CD4-positive, alpha-beta T cell (primary cell): ENCODE measurements at regions not wholly inside any gene's neighbourhood (a gene's known extent, or its start where the extent isn't known, plus 50 kb on each side); places are given as distances from the start of the nearest gene placed in this dataset.

ENCODE experiments used
- ATAC-seq: fragments of 200-7000 bp; cut with Tn5 transposase; one replicate; pipeline ENCODE4 v1.10.0; 2022; ENCODE audit warnings: mild to moderate bottlenecking; ENCODE audit not compliant: poor library complexity
- CTCF ChIA-PET: fragments of 350-600 bp; sonication (Branson Sonifier 250); formaldehyde crosslinking; loops from one replicate; lab custom pipeline; 2021; ENCODE audit warnings: antibody characterized with exemption, inconsistent platforms; lab: Charles Lee
- POLR2A ChIA-PET: fragments of 350-600 bp; sonication (Branson Sonifier 250); formaldehyde crosslinking; loops from one replicate; lab custom pipeline; 2021; ENCODE audit warnings: antibody characterized with exemption, inconsistent platforms; lab: Charles Lee
- DNase-seq, 14 experiments: peaks; one replicate each; pipeline ENCODE4 v3.0.0-alpha.2; 2013 to 2020; ENCODE audit warnings: mixed read lengths in 2 of 14
- H3K27ac ChIP-seq, 2 donors: one replicate each; pipeline versions ENCODE4 v1.5.1 to v1.7.0; 2013; ENCODE audit warnings: low read length in 2 of 2, low read depth in 1 of 2, mild to moderate bottlenecking in 1 of 2
- H3K27me3 ChIP-seq, 2 experiments: 1 replicate in 1 of 2; 2 replicates in 1 of 2; pipeline versions ENCODE4 v1.6.1 to v1.7.0; 2013; ENCODE audit warnings: low read length in 2 of 2, control low read depth in 1 of 2, mild to moderate bottlenecking in 1 of 2, moderate library complexity in 1 of 2; ENCODE audit not compliant: insufficient read depth in 2 of 2, control insufficient read depth in 1 of 2
- H3K36me3 ChIP-seq: one replicate; pipeline ENCODE4 v1.6.1; 2013; ENCODE audit warnings: low read length, control low read depth; ENCODE audit not compliant: insufficient read depth
- H3K4me1 ChIP-seq: one replicate; pipeline ENCODE4 v1.6.1; 2013; ENCODE audit warnings: low read length, control low read depth; ENCODE audit not compliant: insufficient read depth
- H3K4me3 ChIP-seq: one replicate; pipeline ENCODE4 v1.5.1; 2013; ENCODE audit warnings: mild to moderate bottlenecking, low read length, moderate library complexity
- H3K9me3 ChIP-seq, 2 experiments: 1 replicate in 1 of 2; 2 replicates in 1 of 2; pipeline versions ENCODE4 v1.6.1 to v1.7.0; 2013; ENCODE audit warnings: low read length in 2 of 2, mild to moderate bottlenecking in 2 of 2, control low read depth in 1 of 2, moderate library complexity in 1 of 2; ENCODE audit not compliant: control insufficient read depth in 1 of 2, insufficient read depth in 1 of 2
- H3K27ac Mint-ChIP-seq: one replicate; pipeline ENCODE4 v1.8.0; 2020; ENCODE audit warnings: mixed read lengths
- H3K27me3 Mint-ChIP-seq: one replicate; pipeline ENCODE4 v1.8.0; 2021; ENCODE audit warnings: mixed read lengths
- H3K36me3 Mint-ChIP-seq: one replicate; pipeline ENCODE4 v1.8.0; 2021; ENCODE audit warnings: low read depth, mixed read lengths
- H3K4me1 Mint-ChIP-seq: one replicate; pipeline ENCODE4 v1.8.0; 2021; ENCODE audit warnings: low read depth, mixed read lengths
- H3K4me3 Mint-ChIP-seq: one replicate; pipeline ENCODE4 v1.8.0; 2020; ENCODE audit warnings: mild to moderate bottlenecking, mixed read lengths
- H3K9me3 Mint-ChIP-seq: one replicate; pipeline ENCODE4 v1.8.0; 2020; ENCODE audit warnings: mixed read lengths
- CTCF ChIP-seq: fragments of 200-600 bp; IDR thresholded peaks from one replicate; pipeline ENCODE4 v1.8.0; 2022; ENCODE audit warnings: antibody characterized with exemption, mild to moderate bottlenecking
- intact Hi-C, 2 experiments: fragments of 100-400 bp; cut with DNase I in 1 of 2; cut with micrococcal nuclease in 1 of 2; formaldehyde crosslinking; loops; one replicate each; pipeline versions ENCODE4 v1.15.1 to v1.9.0; 2023 to 2025; cut with DNase I, micrococcal nuclease

GRCh38 chr10:124222318-124222987 lies 129.1 kb upstream of the CHST15 start:
- Mint-ChIP-seq H3K36me3 (peaks cover 6% of the 10 kb centered on the region), H3K27me3 (peaks cover 7% of the 10 kb centered on the region), H3K27ac (no peak overlapping the region), H3K4me1 (no peaks in the 10 kb centered on the region), H3K4me3 (no peak overlapping the region), H3K9me3 (no peaks in the 10 kb centered on the region)
- H3K36me3 ChIP-seq: no peaks in the 10 kb centered on the region
- no peak overlapping the region for H3K4me3 ChIP-seq
- no peaks in the 10 kb centered on the region for H3K4me1 ChIP-seq
- CTCF ChIA-PET: no interaction called here
- TF ChIP-seq CTCF: no peak
- intact Hi-C loops: no loop called here
- H3K9me3 ChIP-seq: peaks cover 0 to 4% of the 10 kb centered on the region in 2 experiments
- no peak overlapping the region for H3K27ac ChIP-seq
- no peak for DNase-seq
- no peak for ATAC-seq
- no peaks in the 10 kb centered on the region for H3K27me3 ChIP-seq
- POLR2A ChIA-PET: interaction anchor here (0.6 kb wide), 1 partner anchor 9 kb away, joined by 4 read pairs; no protein-coding TSS in a partner anchor

GRCh38 chr10:124221356-124222317 lies 128.2 kb upstream of the CHST15 start:
- no peaks in the 10 kb centered on the region for H3K4me1 ChIP-seq
- H3K27ac ChIP-seq: no peak overlapping the region
- H3K36me3 Mint-ChIP-seq: peaks cover 6% of the 10 kb centered on the region
- no peaks in the 10 kb centered on the region for H3K9me3 Mint-ChIP-seq
- DNase-seq (no peak), ATAC-seq (no peak)
- H3K4me1 Mint-ChIP-seq: no peaks in the 10 kb centered on the region
- H3K36me3 ChIP-seq: no peaks in the 10 kb centered on the region
- TF ChIP-seq CTCF: no peak
- no peak overlapping the region for H3K27ac Mint-ChIP-seq
- POLR2A ChIA-PET: no interaction called here
- intact Hi-C loops: no loop called here
- no peak overlapping the region for H3K4me3 ChIP-seq
- H3K4me3 Mint-ChIP-seq: no peak overlapping the region
- no peaks in the 10 kb centered on the region for H3K27me3 ChIP-seq
- H3K27me3 Mint-ChIP-seq: peaks cover 7% of the 10 kb centered on the region
- H3K9me3 ChIP-seq: peaks cover 0 to 4% of the 10 kb centered on the region in 2 experiments
- CTCF ChIA-PET: no interaction called here

GRCh38 chr10:124220971-124221355 lies 127.6 kb upstream of the CHST15 start:
- H3K9me3 Mint-ChIP-seq: no peaks in the 10 kb centered on the region
- ChIA-PET POLR2A (no interaction called here), CTCF (no interaction called here)
- DNase-seq (no peak), ATAC-seq (no peak)
- H3K36me3 Mint-ChIP-seq: peaks cover 6% of the 10 kb centered on the region
- Histone ChIP-seq H3K4me1 (no peaks in the 10 kb centered on the region), H3K4me3 (no peak overlapping the region), H3K9me3 (peaks cover 0 to 4% of the 10 kb centered on the region in 2 experiments), H3K27ac (no peak overlapping the region), H3K27me3 (no peaks in the 10 kb centered on the region), H3K36me3 (no peaks in the 10 kb centered on the region)
- peaks cover 7% of the 10 kb centered on the region for H3K27me3 Mint-ChIP-seq
- no peak overlapping the region for H3K27ac Mint-ChIP-seq
- no peak for TF ChIP-seq CTCF
- intact Hi-C loops: no loop called here
- H3K4me1 Mint-ChIP-seq: no peaks in the 10 kb centered on the region
- H3K4me3 Mint-ChIP-seq: no peak overlapping the region
